ENCODE measurements at regions not wholly inside any gene's neighbourhood (a gene's known extent, or its start where the extent isn't known, plus 50 kb on each side); places are given as distances from the start of the nearest gene placed in this dataset.

GRCh38 chr4:125262502-125262901 is 52.3 kb upstream of the FAT4 start:
- Histone ChIP-seq H3K4me3 (no peak overlapping the region), H3K4me1 (peaks cover 0 to 6% (median 1%) of the 10 kb centered on the region in 4 donors), H3K27me3 (no peaks in the 10 kb centered on the region), H3K27ac (no peak overlapping the region), H3K9me3 (no peaks in the 10 kb centered on the region), H3K36me3 (no peaks in the 10 kb centered on the region)
- intact Hi-C loops (cut with DNase I; ENCODE audit: low total_unique reads), result no loop called here
- TF ChIP-seq POLR2AphosphoS5 (IDR thresholded peaks at IDR 0.05) (no peak), CTCF (IDR thresholded peaks at IDR 0.05) (no peak), POLR2A (IDR thresholded peaks at IDR 0.05) (no peak), EP300 (IDR thresholded peaks at IDR 0.05) (no peak)
- DNase-seq, result no peak

- DNase-seq, result no peak
- intact Hi-C loops (cut with DNase I; ENCODE audit: low total_unique reads), result no loop called here
- Histone ChIP-seq H3K27me3 (no peaks in the 10 kb centered on the region), H3K9me3 (no peaks in the 10 kb centered on the region), H3K4me3 (no peak overlapping the region), H3K36me3 (no peaks in the 10 kb centered on the region), H3K27ac (no peak overlapping the region), H3K4me1 (peaks cover 0 to 2% (median 0%) of the 10 kb centered on the region in 4 donors)
- 84 to 93% (median 89%) methylated on average over 2 of the region's 2 CpGs for WGBS, 5 donors
- TF ChIP-seq EP300 (IDR thresholded peaks at IDR 0.05), result no peak
- TF ChIP-seq POLR2A (IDR thresholded peaks at IDR 0.05), result no peak
- no peak for TF ChIP-seq POLR2AphosphoS5 (IDR thresholded peaks at IDR 0.05)
- TF ChIP-seq CTCF (IDR thresholded peaks at IDR 0.05), result no peak
These were observed 52.7 kb upstream of the FAT4 start for GRCh38 chr4:125262079-125262478.

- Histone ChIP-seq H3K4me3 (no peak overlapping the region), H3K27me3 (no peaks in the 10 kb centered on the region), H3K9me3 (no peaks in the 10 kb centered on the region), H3K27ac (no peak overlapping the region), H3K4me1 (no peaks in the 10 kb centered on the region), H3K36me3 (no peaks in the 10 kb centered on the region)
- no peak for DNase-seq
- TF ChIP-seq POLR2AphosphoS5 (IDR thresholded peaks at IDR 0.05) (no peak), CTCF (IDR thresholded peaks at IDR 0.05) (no peak), EP300 (IDR thresholded peaks at IDR 0.05) (no peak), POLR2A (IDR thresholded peaks at IDR 0.05) (no peak)
- intact Hi-C loops (cut with DNase I; ENCODE audit: low total_unique reads), result no loop called here
- WGBS, 5 donors, result 81 to 95% (median 89%) methylated on average over 1 of the region's 1 CpG
These were observed 60.6 kb upstream of the FAT4 start for GRCh38 chr4:125254106-125254505.

- intact Hi-C loops (cut with DNase I; ENCODE audit: low total_unique reads), result loop anchor here (10.0 kb wide), 1 partner anchor 910 kb away; no protein-coding TSS in a partner anchor
- peak in 1 of 2 donors; percentile 37 for DNase-seq
- TF ChIP-seq POLR2A (IDR thresholded peaks at IDR 0.05) (no peak), CTCF (IDR thresholded peaks at IDR 0.05) (peak in 3 of 7 experiments; percentile 16 to 40 (median 29))
- H3K27ac ChIP-seq, result no peak overlapping the region
- WGBS, 5 donors, result 22 to 37% (median 27%) methylated on average over 2 of the region's 2 CpGs
- no peak overlapping the region for H3K4me3 ChIP-seq
- H3K36me3 ChIP-seq, result no peaks in the 10 kb centered on the region
- no peaks in the 10 kb centered on the region for H3K9me3 ChIP-seq
- no peaks in the 10 kb centered on the region for H3K27me3 ChIP-seq
- H3K4me1 ChIP-seq, result no peaks in the 10 kb centered on the region
These were observed 69.8 kb upstream of the FAT4 start for GRCh38 chr4:125244848-125245450.
